GM13976 (cell line): ENCODE measurements at regions not wholly inside any gene's neighbourhood (a gene's known extent, or its start where the extent isn't known, plus 50 kb on each side); places are given as distances from the start of the nearest gene placed in this dataset.

Experiments
- DNase-seq: peaks from one replicate; pipeline ENCODE4 v3.0.0; 2012; ENCODE audit warnings: low spot score
- CTCF ChIP-seq: IDR thresholded peaks from 2 replicates; pipeline ENCODE4 v1.5.1; 2012; ENCODE audit warnings: borderline replicate concordance, mild to moderate bottlenecking; ENCODE audit not compliant: insufficient read depth; ENCODE audit errors: extremely low read depth, missing control alignments, control extremely low read depth
- in situ Hi-C: fragments of 300-500 bp; cut with MboI; formaldehyde crosslinking; loops from one replicate; pipeline ENCODE4 v1.12.0; 2022; ENCODE audit warnings: low sequenced_read_pairs, mixed read lengths, inconsistent platforms; ENCODE audit not compliant: unreplicated experiment

- no peak for DNase-seq
- in situ Hi-C loops = no loop called here
- TF ChIP-seq CTCF = no peak
These were observed 1003.4 kb downstream of the CDH18 start for GRCh38 chr5:18984559-18985080.

- in situ Hi-C loops = no loop called here
- DNase-seq = no peak
These were observed 1002.7 kb downstream of the CDH18 start for GRCh38 chr5:18985171-18985758.

GRCh38 chr5:18987101-18987500, 1000.9 kb downstream of the CDH18 start:
- in situ Hi-C loops = no loop called here

More at GRCh38 chr5:18985171-18985758, 1002.7 kb downstream of the CDH18 start:
- TF ChIP-seq CTCF = no peak

GRCh38 chr5:18990852-18991251, 997.1 kb downstream of the CDH18 start:
- DNase-seq = no peak
- TF ChIP-seq CTCF = no peak
- in situ Hi-C loops = no loop called here

More at GRCh38 chr5:18987101-18987500, 1000.9 kb downstream of the CDH18 start:
- no peak for DNase-seq
- no peak for TF ChIP-seq CTCF

- DNase-seq = no peak
- in situ Hi-C loops = no loop called here
- TF ChIP-seq CTCF = no peak
These were observed 995.7 kb downstream of the CDH18 start for GRCh38 chr5:18992264-18992663.

- TF ChIP-seq CTCF = no peak
- in situ Hi-C loops = no loop called here
- no peak for DNase-seq
These were observed 988.5 kb downstream of the CDH18 start for GRCh38 chr5:18999478-18999877.

- no peak for DNase-seq
- in situ Hi-C loops = no loop called here
These were observed 986.9 kb downstream of the CDH18 start for GRCh38 chr5:19001054-19001453.

More at GRCh38 chr5:19001054-19001453, 986.9 kb downstream of the CDH18 start:
- TF ChIP-seq CTCF = no peak
